Neural progenitor cell (in vitro differentiated cells): ENCODE measurements at regions not wholly inside any gene's neighbourhood (a gene's known extent, or its start where the extent isn't known, plus 50 kb on each side); places are given as distances from the start of the nearest gene placed in this dataset.

Source experiments
- DNase-seq: peaks from one replicate; pipeline ENCODE4 v3.0.0-alpha.2; 2016; ENCODE audit warnings: low spot score
- H2AFZ ChIP-seq: fragments of 200-600 bp; sonication (generic); replicated peaks from 2 replicates; pipeline ENCODE4 v1.6.1; 2016; ENCODE audit warnings: antibody characterized with exemption
- H3F3A ChIP-seq: fragments of 200-600 bp; sonication (generic); 2 replicates; pipeline ENCODE4 v1.6.1; 2016; ENCODE audit warnings: antibody characterized with exemption, low read depth
- H3K27ac ChIP-seq: fragments of 200-600 bp; sonication (generic); 2 replicates; pipeline ENCODE4 v1.5.1; 2016; ENCODE audit warnings: mild to moderate bottlenecking
- H3K27me3 ChIP-seq: fragments of 200-600 bp; sonication (generic); 2 replicates; pipeline ENCODE4 v1.6.1; 2016; ENCODE audit warnings: mild to moderate bottlenecking, moderate library complexity
- H3K36me3 ChIP-seq: fragments of 200-600 bp; sonication (generic); 2 replicates; pipeline ENCODE4 v1.5.1; 2016
- H3K4me1 ChIP-seq: fragments of 200-600 bp; sonication (generic); 2 replicates; pipeline ENCODE4 v1.6.1; 2016; ENCODE audit warnings: mixed run types
- H3K4me2 ChIP-seq: fragments of 200-600 bp; sonication (generic); 2 replicates; pipeline ENCODE4 v1.6.1; 2016
- H3K4me3 ChIP-seq: fragments of 200-600 bp; sonication (generic); 2 replicates; pipeline ENCODE4 v1.5.1; 2016
- H3K79me2 ChIP-seq: fragments of 200-600 bp; sonication (generic); 2 replicates; pipeline ENCODE4 v1.6.1; 2016; ENCODE audit warnings: low read depth
- H3K9ac ChIP-seq: fragments of 200-600 bp; sonication (generic); 2 replicates; pipeline ENCODE4 v1.6.1; 2016
- H3K9me3 ChIP-seq: fragments of 200-600 bp; sonication (generic); 2 replicates; pipeline ENCODE4 v1.5.1; 2016; ENCODE audit warnings: low read depth
- H4K20me1 ChIP-seq: fragments of 200-600 bp; sonication (generic); 2 replicates; pipeline ENCODE4 v1.6.1; 2016; ENCODE audit warnings: low read depth
- H3K27ac Mint-ChIP-seq: 3 replicates; pipeline ENCODE4 v1.8.0; 2021; ENCODE audit warnings: mixed read lengths
- H3K27me3 Mint-ChIP-seq: 2 replicates; pipeline ENCODE4 v1.8.0; 2022; ENCODE audit warnings: low read depth, mild to moderate bottlenecking, inconsistent platforms, moderate library complexity, mixed read lengths; ENCODE audit not compliant: insufficient read depth
- H3K36me3 Mint-ChIP-seq: 3 replicates; pipeline ENCODE4 v1.8.0; 2021; ENCODE audit warnings: mixed read lengths
- H3K4me1 Mint-ChIP-seq: 3 replicates; pipeline ENCODE4 v1.8.0; 2021; ENCODE audit warnings: mixed read lengths
- H3K4me3 Mint-ChIP-seq: 3 replicates; pipeline ENCODE4 v1.8.0; 2021; ENCODE audit warnings: mild to moderate bottlenecking, moderate library complexity, mixed read lengths
- H3K9me3 Mint-ChIP-seq: 3 replicates; pipeline ENCODE4 v1.8.0; 2020; ENCODE audit warnings: mixed read lengths
- EZH2 ChIP-seq: fragments of 200-600 bp; sonication (generic); IDR thresholded peaks from 2 replicates; pipeline ENCODE4 v1.6.1; 2017; ENCODE audit warnings: antibody characterized with exemption, mild to moderate bottlenecking, moderate library complexity
- EZH2phosphoT487 ChIP-seq: fragments of 200-600 bp; sonication (generic); IDR thresholded peaks from 2 replicates; pipeline ENCODE4 v1.6.1; 2017; ENCODE audit warnings: antibody characterized with exemption
- TF ChIP-seq, protein P1 (sequence below): fragments of 200-600 bp; sonication (generic); IDR thresholded peaks from 2 replicates; pipeline ENCODE4 v1.5.1; 2017; ENCODE audit warnings: antibody characterized with exemption, mild to moderate bottlenecking

DNA sequence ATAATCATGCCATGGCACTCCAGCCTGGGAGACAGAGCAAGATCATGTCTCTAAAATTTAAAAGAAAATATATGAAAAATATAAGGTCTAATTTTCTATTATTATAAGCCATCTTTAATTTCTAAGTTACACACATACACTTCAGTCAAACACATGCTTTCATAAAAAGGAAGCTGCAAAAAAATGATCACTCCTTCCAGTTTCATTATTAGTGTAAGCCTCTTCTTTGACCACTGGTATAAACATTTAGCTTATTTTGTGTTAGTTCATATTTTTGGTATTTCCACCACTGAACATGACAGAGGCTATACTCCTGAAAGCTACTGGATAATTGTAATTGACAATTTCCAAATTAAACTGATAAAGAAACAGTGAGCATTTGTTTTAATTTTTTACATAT is 163.3 kb upstream of the USP38 start:
- Histone ChIP-seq H2AFZ (no peak overlapping the region), H3K79me2 (no peaks in the 10 kb centered on the region), H3K27ac (no peak overlapping the region), H3K9ac (no peak overlapping the region), H3K36me3 (no peaks in the 10 kb centered on the region), H3F3A (no peaks in the 10 kb centered on the region), H4K20me1 (no peaks in the 10 kb centered on the region), H3K4me2 (no peak overlapping the region), H3K4me3 (no peak overlapping the region), H3K9me3 (no peaks in the 10 kb centered on the region), H3K4me1 (no peaks in the 10 kb centered on the region), H3K27me3 (no peaks in the 10 kb centered on the region)
- no peak overlapping the region for H3K4me3 Mint-ChIP-seq
- no peaks in the 10 kb centered on the region for H3K4me1 Mint-ChIP-seq
- TF ChIP-seq, protein P1, sequence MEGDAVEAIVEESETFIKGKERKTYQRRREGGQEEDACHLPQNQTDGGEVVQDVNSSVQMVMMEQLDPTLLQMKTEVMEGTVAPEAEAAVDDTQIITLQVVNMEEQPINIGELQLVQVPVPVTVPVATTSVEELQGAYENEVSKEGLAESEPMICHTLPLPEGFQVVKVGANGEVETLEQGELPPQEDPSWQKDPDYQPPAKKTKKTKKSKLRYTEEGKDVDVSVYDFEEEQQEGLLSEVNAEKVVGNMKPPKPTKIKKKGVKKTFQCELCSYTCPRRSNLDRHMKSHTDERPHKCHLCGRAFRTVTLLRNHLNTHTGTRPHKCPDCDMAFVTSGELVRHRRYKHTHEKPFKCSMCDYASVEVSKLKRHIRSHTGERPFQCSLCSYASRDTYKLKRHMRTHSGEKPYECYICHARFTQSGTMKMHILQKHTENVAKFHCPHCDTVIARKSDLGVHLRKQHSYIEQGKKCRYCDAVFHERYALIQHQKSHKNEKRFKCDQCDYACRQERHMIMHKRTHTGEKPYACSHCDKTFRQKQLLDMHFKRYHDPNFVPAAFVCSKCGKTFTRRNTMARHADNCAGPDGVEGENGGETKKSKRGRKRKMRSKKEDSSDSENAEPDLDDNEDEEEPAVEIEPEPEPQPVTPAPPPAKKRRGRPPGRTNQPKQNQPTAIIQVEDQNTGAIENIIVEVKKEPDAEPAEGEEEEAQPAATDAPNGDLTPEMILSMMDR, result no peak
- TF ChIP-seq EZH2phosphoT487 (no peak), EZH2 (no peak)
- no peaks in the 10 kb centered on the region for H3K9me3 Mint-ChIP-seq
- DNase-seq, result no peak
- no peaks in the 10 kb centered on the region for H3K27me3 Mint-ChIP-seq
- no peaks in the 10 kb centered on the region for H3K36me3 Mint-ChIP-seq
- H3K27ac Mint-ChIP-seq, result no peak overlapping the region

DNA sequence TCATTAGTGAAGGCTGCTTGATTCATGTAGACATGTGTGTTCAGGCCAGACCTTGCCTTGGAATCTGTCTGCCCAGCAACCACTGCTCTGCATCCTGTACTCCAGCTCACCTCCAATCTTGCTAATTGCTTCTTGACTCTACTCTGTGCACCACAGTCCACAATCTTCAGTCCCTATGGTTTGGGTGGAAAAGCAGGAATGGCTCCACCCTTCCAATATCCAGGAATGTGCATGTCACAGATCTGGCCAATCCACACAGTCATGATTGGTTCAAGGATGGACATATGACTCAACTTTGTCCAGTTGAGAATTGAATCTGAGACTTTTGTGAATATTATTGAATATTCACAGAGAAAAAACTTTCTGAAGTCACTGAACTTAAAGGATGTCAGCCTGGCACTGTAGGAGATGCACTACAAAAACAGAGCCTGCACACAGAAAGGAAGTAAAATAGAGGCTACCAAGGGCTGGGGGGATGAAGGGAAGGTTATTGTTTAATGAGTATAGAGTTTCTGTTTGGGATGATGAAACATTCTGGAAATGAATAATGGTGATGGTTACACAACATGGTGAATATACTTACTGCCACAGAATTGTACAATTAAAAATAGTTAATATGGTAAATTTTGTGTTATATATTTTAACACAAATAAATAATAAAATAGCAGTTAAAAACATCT is 161.3 kb upstream of the USP38 start:
- Histone ChIP-seq H3K9ac (no peak overlapping the region), H3K9me3 (no peaks in the 10 kb centered on the region), H3K27me3 (no peaks in the 10 kb centered on the region), H2AFZ (no peak overlapping the region), H3K4me1 (no peaks in the 10 kb centered on the region), H3K4me2 (no peak overlapping the region), H3K36me3 (no peaks in the 10 kb centered on the region), H4K20me1 (no peaks in the 10 kb centered on the region), H3K27ac (no peak overlapping the region), H3K4me3 (no peak overlapping the region), H3K79me2 (no peaks in the 10 kb centered on the region), H3F3A (no peaks in the 10 kb centered on the region)
- H3K27me3 Mint-ChIP-seq, result no peaks in the 10 kb centered on the region
- H3K36me3 Mint-ChIP-seq, result no peaks in the 10 kb centered on the region
- H3K27ac Mint-ChIP-seq, result no peak overlapping the region
- TF ChIP-seq EZH2 (no peak), EZH2phosphoT487 (no peak)
- TF ChIP-seq, protein P1, result no peak
- H3K4me1 Mint-ChIP-seq, result no peaks in the 10 kb centered on the region
- no peak for DNase-seq
- no peak overlapping the region for H3K4me3 Mint-ChIP-seq
- H3K9me3 Mint-ChIP-seq, result no peaks in the 10 kb centered on the region

DNA sequence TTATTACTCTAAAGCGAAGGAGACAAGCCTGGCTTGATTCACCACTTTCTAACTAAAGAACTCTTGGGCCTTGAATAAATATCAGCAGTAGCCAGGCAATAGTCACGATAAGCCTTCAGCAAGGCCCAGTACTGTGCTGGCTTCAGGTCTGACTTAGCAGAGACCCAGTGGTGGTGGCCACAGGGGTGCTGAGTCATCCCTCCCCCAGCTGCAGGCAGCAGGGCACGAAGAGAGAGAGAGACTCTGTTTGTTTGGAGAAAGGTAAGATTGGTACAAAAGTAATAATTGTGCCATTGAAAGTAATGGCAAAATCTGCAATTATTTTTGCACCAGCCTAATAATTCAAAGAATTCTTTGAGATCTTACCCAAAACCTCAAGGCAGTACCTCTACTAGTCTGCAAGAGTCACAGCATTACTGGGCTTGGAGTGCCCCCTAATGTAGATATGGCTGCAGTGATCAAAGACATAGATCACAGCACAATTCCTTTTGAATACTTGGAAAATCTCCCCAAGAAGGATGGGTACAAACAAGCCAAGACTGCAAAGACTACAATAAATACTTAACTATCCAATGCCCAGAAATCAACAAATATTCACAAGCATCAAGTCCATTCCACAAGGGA is 159.5 kb upstream of the USP38 start:
- Mint-ChIP-seq H3K9me3 (peaks cover 10% of the 10 kb centered on the region), H3K27me3 (no peaks in the 10 kb centered on the region), H3K36me3 (no peaks in the 10 kb centered on the region), H3K4me3 (no peak overlapping the region), H3K27ac (no peak overlapping the region), H3K4me1 (no peaks in the 10 kb centered on the region)
- Histone ChIP-seq H3K4me1 (no peaks in the 10 kb centered on the region), H3K4me2 (no peak overlapping the region), H3K9ac (no peak overlapping the region), H3K4me3 (no peak overlapping the region), H2AFZ (no peak overlapping the region), H3K27ac (no peak overlapping the region), H3K79me2 (no peaks in the 10 kb centered on the region), H3K9me3 (no peaks in the 10 kb centered on the region), H3F3A (no peaks in the 10 kb centered on the region), H3K27me3 (no peaks in the 10 kb centered on the region), H4K20me1 (no peaks in the 10 kb centered on the region), H3K36me3 (no peaks in the 10 kb centered on the region)
- TF ChIP-seq EZH2 (no peak), EZH2phosphoT487 (no peak)
- TF ChIP-seq, protein P1, result peak; percentile 64
- peak; percentile 54 for DNase-seq
